H1 (cell line): ENCODE measurements at regions not wholly inside any gene's neighbourhood (a gene's known extent, or its start where the extent isn't known, plus 50 kb on each side); places are given as distances from the start of the nearest gene placed in this dataset.

Source experiments
- CTCF ChIA-PET: fragments of 300-600 bp; sonication (Branson Sonifier 250); formaldehyde crosslinking; loops from one replicate; lab custom pipeline; 2021; ENCODE audit not compliant: partially characterized antibody; lab: Charles Lee
- POLR2A ChIA-PET: fragments of 300-600 bp; sonication (Branson Sonifier 250); formaldehyde crosslinking; loops from one replicate; lab custom pipeline; 2021; ENCODE audit warnings: inconsistent platforms; ENCODE audit not compliant: partially characterized antibody; lab: Charles Lee
- DNase-seq, 2 experiments: peaks; one replicate each; pipeline versions ENCODE4 v3.0.0 to v3.0.0-alpha.2; 2010 to 2022; ENCODE audit warnings: low spot score in 2 of 2, low read depth in 1 of 2, mixed read lengths in 1 of 2
- FAIRE-seq: peaks from 2 replicates; lab custom pipeline; 2011; peaks lifted over from hg19 to GRCh38; lab: Jason Lieb, UNC
- H2AFZ ChIP-seq: 2 replicates; pipeline ENCODE4 v1.8.1; 2012; ENCODE audit warnings: low read length, inconsistent platforms
- H2AK5ac ChIP-seq: 2 replicates; pipeline ENCODE4 v1.6.1; 2013; ENCODE audit warnings: low read depth, low read length
- H2BK120ac ChIP-seq: replicated peaks from 2 replicates; pipeline ENCODE3; 2013; ENCODE audit warnings: low read depth, low read length, inconsistent platforms
- H2BK12ac ChIP-seq: 2 replicates; pipeline ENCODE4 v1.6.1; 2013; ENCODE audit warnings: low read depth, low read length
- H2BK15ac ChIP-seq: 2 replicates; pipeline ENCODE4 v1.6.1; 2013; ENCODE audit warnings: low read length
- H2BK20ac ChIP-seq: 2 replicates; pipeline ENCODE4 v1.6.1; 2013; ENCODE audit warnings: low read length
- H2BK5ac ChIP-seq: 2 replicates; pipeline ENCODE4 v1.6.1; 2013; ENCODE audit warnings: low read depth, low read length
- H3K14ac ChIP-seq: 2 replicates; pipeline ENCODE4 v1.6.1; 2013; ENCODE audit warnings: inconsistent platforms; ENCODE audit not compliant: insufficient read length
- H3K18ac ChIP-seq: 2 replicates; pipeline ENCODE4 v1.6.1; 2013; ENCODE audit warnings: low read length; ENCODE audit errors: extremely low read depth
- H3K23ac ChIP-seq: 2 replicates; pipeline ENCODE4 v1.6.1; 2013; ENCODE audit warnings: inconsistent platforms; ENCODE audit not compliant: insufficient read length
- H3K23me2 ChIP-seq: 2 replicates; pipeline ENCODE4 v1.6.1; 2013; ENCODE audit warnings: low read depth, low read length
- H3K27ac ChIP-seq: 2 replicates; pipeline ENCODE4 v1.6.1; 2011; ENCODE audit warnings: low read depth, low read length, inconsistent platforms
- H3K27me3 ChIP-seq, 4 experiments: replicated peaks in 1 of 4; 1 replicate in 1 of 4; 2 replicates in 3 of 4; pipeline versions ENCODE4 v1.6.1 to v1.8.1; 2011 to 2013; ENCODE audit warnings: low read length in 3 of 4, mild to moderate bottlenecking in 3 of 4, inconsistent platforms in 2 of 4, mixed read lengths in 2 of 4, moderate library complexity in 1 of 4; ENCODE audit not compliant: control insufficient read depth in 3 of 4, insufficient read depth in 3 of 4; ENCODE audit errors: extremely low read depth in 1 of 4
- H3K36me3 ChIP-seq, 4 experiments: 2 replicates each; pipeline versions ENCODE4 v1.6.1 to v1.8.1; 2011 to 2013; ENCODE audit warnings: mild to moderate bottlenecking in 4 of 4, low read length in 3 of 4, moderate library complexity in 2 of 4, control low read depth in 1 of 4, inconsistent platforms in 1 of 4; ENCODE audit not compliant: insufficient read depth in 4 of 4, control insufficient read depth in 2 of 4
- H3K4ac ChIP-seq: replicated peaks from 2 replicates; pipeline ENCODE3; 2013; ENCODE audit warnings: low read length, low read depth, mixed read lengths, inconsistent platforms; ENCODE audit not compliant: insufficient read length
- H3K4me1 ChIP-seq, 4 experiments: replicated peaks in 1 of 4; 1 replicate in 1 of 4; 2 replicates in 3 of 4; pipeline versions ENCODE4 v1.6.1 to v1.8.1; 2011 to 2013; ENCODE audit warnings: low read length in 3 of 4, inconsistent platforms in 2 of 4, mixed read lengths in 1 of 4; ENCODE audit not compliant: insufficient read depth in 4 of 4, control insufficient read depth in 3 of 4
- H3K4me2 ChIP-seq, 2 experiments: 2 replicates each; pipeline versions ENCODE4 v1.6.1 to v1.8.1; 2011 to 2013; ENCODE audit warnings: low read depth in 2 of 2, low read length in 2 of 2, control low read depth in 1 of 2, inconsistent platforms in 1 of 2, mild to moderate bottlenecking in 1 of 2; ENCODE audit not compliant: insufficient read depth in 1 of 2
- H3K4me3 ChIP-seq, 4 experiments: fragments of 200-600, 300-600 bp in 1 of 4; sonication (generic), shearing (Covaris generic), sonication (Bioruptor Twin) in 1 of 4; 2 replicates each; pipeline versions ENCODE4 v1.5.1 to v1.8.1; 2011 to 2016; ENCODE audit warnings: low read length in 4 of 4, low read depth in 3 of 4, control low read depth in 2 of 4, inconsistent platforms in 2 of 4, mild to moderate bottlenecking in 2 of 4, mixed read lengths in 1 of 4, moderate library complexity in 1 of 4; ENCODE audit not compliant: insufficient read depth in 2 of 4; ENCODE audit errors: extremely low read depth in 1 of 4
- H3K56ac ChIP-seq: replicated peaks from 2 replicates; pipeline ENCODE3; 2013; ENCODE audit warnings: low read depth, mild to moderate bottlenecking, mixed read lengths, low read length, inconsistent platforms; ENCODE audit not compliant: insufficient read length
- H3K79me1 ChIP-seq: 2 replicates; pipeline ENCODE4 v1.6.1; 2013; ENCODE audit warnings: low read depth, low read length, control low read depth
- H3K79me2 ChIP-seq, 2 experiments: 2 replicates each; pipeline versions ENCODE4 v1.6.1 to v1.8.1; 2012 to 2013; ENCODE audit warnings: low read length in 2 of 2, mild to moderate bottlenecking in 2 of 2, inconsistent platforms in 1 of 2; ENCODE audit not compliant: insufficient read depth in 2 of 2, control insufficient read depth in 1 of 2
- H3K9ac ChIP-seq, 4 experiments: replicated peaks in 1 of 4; 1 replicate in 1 of 4; 2 replicates in 3 of 4; pipeline versions ENCODE4 v1.6.1 to v1.8.1; 2011 to 2013; ENCODE audit warnings: low read depth in 3 of 4, low read length in 3 of 4, control low read depth in 2 of 4, mild to moderate bottlenecking in 2 of 4, moderate library complexity in 2 of 4, inconsistent platforms in 1 of 4; ENCODE audit errors: extremely low read depth in 1 of 4
- H3K9me3 ChIP-seq, 2 experiments: 2 replicates each; pipeline versions ENCODE4 v1.6.1 to v1.8.1; 2012 to 2013; ENCODE audit warnings: mild to moderate bottlenecking in 2 of 2, moderate library complexity in 2 of 2, control low read depth in 1 of 2, inconsistent platforms in 1 of 2, low read depth in 1 of 2, low read length in 1 of 2, mixed read lengths in 1 of 2; ENCODE audit not compliant: insufficient read depth in 2 of 2
- H4K20me1 ChIP-seq, 2 experiments: replicated peaks in 1 of 2; 2 replicates each; pipeline versions ENCODE3 to v1.8.1; 2011 to 2013; ENCODE audit warnings: inconsistent platforms in 2 of 2, low read length in 2 of 2, mild to moderate bottlenecking in 1 of 2; ENCODE audit not compliant: insufficient read depth in 2 of 2, control insufficient read depth in 1 of 2
- H4K5ac ChIP-seq: 2 replicates; pipeline ENCODE4 v1.6.1; 2013; ENCODE audit warnings: low read length, low read depth, mixed read lengths, inconsistent platforms; ENCODE audit not compliant: insufficient read length
- H4K8ac ChIP-seq: 2 replicates; pipeline ENCODE4 v1.8.0; 2013; ENCODE audit warnings: mild to moderate bottlenecking, moderate library complexity, low read length, inconsistent platforms; ENCODE audit not compliant: insufficient read depth; ENCODE audit errors: extremely low read depth
- H4K91ac ChIP-seq: replicated peaks from 2 replicates; pipeline ENCODE3; 2013; ENCODE audit warnings: low read length, mixed read lengths, inconsistent platforms; ENCODE audit not compliant: insufficient read length
- BCL11A ChIP-seq, 2 experiments: IDR thresholded peaks; one replicate each; pipeline ENCODE4 v1.6.1; 2011; ENCODE audit warnings: low read depth in 2 of 2, low read length in 2 of 2, mild to moderate bottlenecking in 2 of 2
- EGR1 ChIP-seq: IDR thresholded peaks from 2 replicates; pipeline ENCODE4 v1.6.1; 2011; ENCODE audit warnings: low read depth, low read length, borderline replicate concordance
- EZH2 ChIP-seq: fragments of 200-600 bp; sonication (generic); IDR thresholded peaks from 2 replicates; pipeline ENCODE4 v1.7.1; 2012; ENCODE audit warnings: low read depth, mild to moderate bottlenecking, moderate library complexity, low read length, inconsistent platforms; ENCODE audit not compliant: severe bottlenecking
- KDM4A ChIP-seq: IDR thresholded peaks from one replicate; pipeline ENCODE4 v1.7.1; 2012; ENCODE audit warnings: low read depth, mild to moderate bottlenecking, moderate library complexity, low read length, inconsistent platforms; ENCODE audit not compliant: severe bottlenecking
- POLR2AphosphoS5 ChIP-seq: IDR thresholded peaks from 2 replicates; pipeline ENCODE4 v1.6.1; 2011; ENCODE audit warnings: low read depth, low read length
- RBBP5 ChIP-seq: IDR thresholded peaks from 2 replicates; pipeline ENCODE4 v1.7.1; 2012; ENCODE audit warnings: low read depth, mild to moderate bottlenecking, inconsistent platforms, low read length, moderate library complexity, borderline replicate concordance
- SAP30 ChIP-seq: fragments of 300-600 bp; sonication (generic); IDR thresholded peaks from 2 replicates; pipeline ENCODE4 v1.7.1; 2012; ENCODE audit warnings: low read length, moderate library complexity, mild to moderate bottlenecking, inconsistent platforms; ENCODE audit not compliant: insufficient read depth, insufficient replicate concordance
- SIN3A ChIP-seq, 2 experiments: IDR thresholded peaks in 1 of 2; conservative IDR thresholded peaks in 1 of 2; 2 replicates each; pipeline ENCODE4 v1.6.1; 2011 to 2012; ENCODE audit warnings: low read length in 2 of 2, improper control_type of control experiment in 1 of 2, low read depth in 1 of 2, mild to moderate bottlenecking in 1 of 2
- SIRT6 ChIP-seq: IDR thresholded peaks from one replicate; pipeline ENCODE4 v1.7.1; 2012; ENCODE audit warnings: low read length, inconsistent platforms
- WGBS, 2 experiments: shearing (Covaris generic) in 1 of 2; methylation state at CpG; one replicate each; pipeline versions ENCODE4 v1.1.6 to v1.1.7; 2013 to 2015; ENCODE audit warnings: low lambda C conversion rate in 2 of 2, mixed read lengths in 2 of 2, inconsistent platforms in 1 of 2, low coverage in 1 of 2, missing lambda C conversion rate in 1 of 2; ENCODE audit not compliant: insufficient replicate concordance in 2 of 2, insufficient coverage in 1 of 2, insufficient read length in 1 of 2; ENCODE audit errors: extremely low coverage in 1 of 2, missing lambda C conversion rate in 1 of 2; 5-methylcytosine and 5-hydroxymethylcytosine counted together
- TF ChIP-seq, protein P1 (sequence below), 3 experiments: IDR thresholded peaks; 1 replicate in 2 of 3; 2 replicates in 1 of 3; pipeline versions ENCODE4 v1.5.1 to v1.6.1; 2011; ENCODE audit warnings: low read length in 3 of 3, mild to moderate bottlenecking in 3 of 3, inconsistent platforms in 2 of 3, low read depth in 1 of 3, moderate library complexity in 1 of 3; ENCODE audit not compliant: insufficient read depth in 1 of 3; ENCODE audit errors: control extremely low read depth in 1 of 3

DNA sequence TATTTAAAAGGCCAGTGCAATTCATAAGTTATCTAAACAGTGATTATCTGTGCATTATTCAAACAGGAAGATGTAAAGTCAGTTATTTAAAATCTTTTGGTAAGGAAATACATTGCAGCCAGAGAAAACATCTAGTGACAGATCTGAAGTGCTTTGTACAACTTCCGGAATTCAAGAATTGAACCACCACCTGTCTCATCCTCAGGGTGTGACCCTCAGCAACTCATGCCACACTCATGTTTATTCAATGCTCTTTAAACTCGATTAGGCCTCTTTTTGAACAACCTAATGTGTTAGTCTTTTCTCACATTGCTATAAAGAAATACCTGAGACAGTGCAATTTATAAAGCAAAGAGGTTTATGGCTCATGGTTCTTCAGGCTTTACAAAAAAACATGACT, 62.6 kb upstream of the GGTLC1 start:
- Histone ChIP-seq H3K9me3 (no peaks in the 10 kb centered on the region), H4K91ac (no peak overlapping the region), H2BK120ac (no peak overlapping the region), H3K27ac (no peak overlapping the region), H3K14ac (no peak overlapping the region), H3K4ac (no peak overlapping the region), H3K4me3 (no peak overlapping the region), H2BK20ac (no peak overlapping the region), H2BK12ac (no peak overlapping the region), H3K9ac (no peak overlapping the region), H3K23me2 (no peaks in the 10 kb centered on the region), H3K4me2 (no peak overlapping the region), H3K27me3 (no peaks in the 10 kb centered on the region; a peak in 2 of 7 replicates), H3K56ac (no peak overlapping the region), H3K4me1 (no peaks in the 10 kb centered on the region; a peak in 1 of 7 replicates), H4K20me1 (no peaks in the 10 kb centered on the region), H3K18ac (no peak overlapping the region), H3K79me2 (no peaks in the 10 kb centered on the region), H2AFZ (no peak overlapping the region), H2BK15ac (no peak overlapping the region), H3K79me1 (no peaks in the 10 kb centered on the region), H2AK5ac (no peak overlapping the region), H4K5ac (no peak overlapping the region), H3K36me3 (no peaks in the 10 kb centered on the region), H4K8ac (no peak overlapping the region), H2BK5ac (no peak overlapping the region), H3K23ac (no peak overlapping the region)
- ChIA-PET CTCF (no interaction called here), POLR2A (no interaction called here)
- DNase-seq (no peak), FAIRE-seq (no peak)
- 100% methylated on average over 2 of the region's 2 CpGs; no CpG with 5 or more reads in 1 of the 2 experiments for WGBS, 2 experiments
- TF ChIP-seq KDM4A (no peak), RBBP5 (no peak), BCL11A (IDR thresholded peaks at IDR 0.05; ENCODE audit: low read depth in 2 of 2, low read length in 2 of 2) (no peak), EGR1 (no peak), EZH2 (no peak), SIN3A (conservative IDR thresholded peaks at IDR 0.05 in 1 of 2, IDR thresholded peaks at IDR 0.05 in 1 of 2; ENCODE audit: low read depth in 1 of 2, low read length in 2 of 2) (no peak), SIRT6 (no peak), POLR2AphosphoS5 (no peak), SAP30 (no peak)
- TF ChIP-seq, protein P1, sequence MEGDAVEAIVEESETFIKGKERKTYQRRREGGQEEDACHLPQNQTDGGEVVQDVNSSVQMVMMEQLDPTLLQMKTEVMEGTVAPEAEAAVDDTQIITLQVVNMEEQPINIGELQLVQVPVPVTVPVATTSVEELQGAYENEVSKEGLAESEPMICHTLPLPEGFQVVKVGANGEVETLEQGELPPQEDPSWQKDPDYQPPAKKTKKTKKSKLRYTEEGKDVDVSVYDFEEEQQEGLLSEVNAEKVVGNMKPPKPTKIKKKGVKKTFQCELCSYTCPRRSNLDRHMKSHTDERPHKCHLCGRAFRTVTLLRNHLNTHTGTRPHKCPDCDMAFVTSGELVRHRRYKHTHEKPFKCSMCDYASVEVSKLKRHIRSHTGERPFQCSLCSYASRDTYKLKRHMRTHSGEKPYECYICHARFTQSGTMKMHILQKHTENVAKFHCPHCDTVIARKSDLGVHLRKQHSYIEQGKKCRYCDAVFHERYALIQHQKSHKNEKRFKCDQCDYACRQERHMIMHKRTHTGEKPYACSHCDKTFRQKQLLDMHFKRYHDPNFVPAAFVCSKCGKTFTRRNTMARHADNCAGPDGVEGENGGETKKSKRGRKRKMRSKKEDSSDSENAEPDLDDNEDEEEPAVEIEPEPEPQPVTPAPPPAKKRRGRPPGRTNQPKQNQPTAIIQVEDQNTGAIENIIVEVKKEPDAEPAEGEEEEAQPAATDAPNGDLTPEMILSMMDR (IDR thresholded peaks at IDR 0.05; ENCODE audit: control extremely low read depth in 1 of 3, insufficient read depth in 1 of 3, low read depth in 1 of 3, low read length in 3 of 3): no peak
